ENCODE measurements at regions not wholly inside any gene's neighbourhood (a gene's known extent, or its start where the extent isn't known, plus 50 kb on each side); places are given as distances from the start of the nearest gene placed in this dataset.

GRCh38 chr3:168839653-168840052 is 743.9 kb upstream of the GOLIM4 start:
- no peak for DNase-seq (ENCODE audit: low read depth)
- TF ChIP-seq CTCF (conservative IDR thresholded peaks at IDR 0.05; ENCODE audit: low read length): no peak

DNA sequence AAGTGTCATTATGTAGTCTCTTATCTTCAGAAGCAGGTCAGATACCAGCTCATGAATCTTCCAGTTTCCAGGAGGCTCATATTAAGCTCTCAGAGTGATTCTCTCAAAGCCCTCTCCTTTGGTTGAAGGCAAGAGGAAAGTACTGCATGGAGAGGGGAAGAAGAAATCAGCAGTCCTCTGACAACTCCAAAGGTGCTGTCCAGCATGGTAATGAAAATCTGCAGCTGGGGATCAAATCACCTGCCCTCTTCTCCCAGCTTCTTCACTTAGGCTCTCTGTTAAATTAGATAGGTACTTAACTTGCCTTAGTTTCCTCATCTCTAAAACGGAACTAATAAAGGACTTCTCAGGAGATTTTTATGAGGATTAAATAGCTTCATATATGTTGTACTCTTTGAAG is 738.8 kb upstream of the GOLIM4 start:
- TF ChIP-seq CTCF (conservative IDR thresholded peaks at IDR 0.05; ENCODE audit: low read length): no peak
- no peak overlapping the region for H3K4me3 ChIP-seq (ENCODE audit: low read length)
- no peak for DNase-seq (ENCODE audit: low read depth)

More at GRCh38 chr3:168839653-168840052, 743.9 kb upstream of the GOLIM4 start:
- H3K4me3 ChIP-seq (ENCODE audit: low read length): no peak overlapping the region

DNA sequence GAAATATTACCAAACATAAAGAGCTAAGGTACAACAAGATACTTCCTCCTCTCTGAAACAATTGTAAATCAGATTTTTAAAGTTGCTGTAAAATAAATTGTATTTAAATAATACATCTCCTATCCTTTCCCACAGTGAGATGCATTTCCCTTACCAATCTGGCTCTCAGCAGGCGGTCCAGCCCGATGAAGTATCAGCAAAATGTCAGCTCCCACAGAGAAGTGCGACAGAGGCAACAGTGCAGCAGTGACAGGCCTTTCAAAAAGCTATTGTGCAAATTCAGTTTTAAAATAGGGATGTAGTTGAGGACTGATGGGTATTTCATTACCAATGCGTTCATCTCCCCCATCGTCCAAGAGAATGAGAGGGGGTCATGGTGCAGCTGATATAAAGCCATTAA is 733.2 kb upstream of the GOLIM4 start:
- no peak for DNase-seq (ENCODE audit: low read depth)
- no peak overlapping the region for H3K4me3 ChIP-seq (ENCODE audit: low read length)
- TF ChIP-seq CTCF (conservative IDR thresholded peaks at IDR 0.05; ENCODE audit: low read length): no peak

- no peak for DNase-seq (ENCODE audit: low read depth)
- H3K4me3 ChIP-seq (ENCODE audit: low read length): no peak overlapping the region
- no peak for TF ChIP-seq CTCF (conservative IDR thresholded peaks at IDR 0.05; ENCODE audit: low read length)
Measured at GRCh38 chr3:168828536-168828935, 732.8 kb upstream of the GOLIM4 start.

- DNase-seq (ENCODE audit: low read depth): no peak
- no peak for TF ChIP-seq CTCF (conservative IDR thresholded peaks at IDR 0.05; ENCODE audit: low read length)
- H3K4me3 ChIP-seq (ENCODE audit: low read length): no peak overlapping the region
Measured at GRCh38 chr3:168828014-168828413, 732.3 kb upstream of the GOLIM4 start.

DNA sequence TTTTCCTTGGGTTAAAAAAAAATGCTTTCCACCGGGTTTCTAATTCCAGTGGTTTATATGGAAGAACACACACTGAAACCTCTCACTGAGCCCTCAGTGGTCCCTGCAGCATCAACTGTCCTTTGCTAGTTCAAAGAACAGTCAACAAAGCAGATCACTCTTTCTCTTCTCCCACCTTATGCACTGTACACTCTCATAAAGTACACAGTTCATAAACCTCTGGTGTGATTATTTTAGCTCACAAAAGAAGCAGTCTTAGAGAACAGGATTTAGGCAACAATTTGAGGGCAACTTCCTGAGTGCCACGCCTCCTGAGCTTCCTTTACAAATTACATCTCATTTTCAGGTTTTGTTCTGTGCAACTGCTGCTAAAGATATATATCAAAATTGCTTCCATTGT is 728.4 kb upstream of the GOLIM4 start:
- no peak for DNase-seq (ENCODE audit: low read depth)
- no peak overlapping the region for H3K4me3 ChIP-seq (ENCODE audit: low read length)
- no peak for TF ChIP-seq CTCF (conservative IDR thresholded peaks at IDR 0.05; ENCODE audit: low read length)

DNA sequence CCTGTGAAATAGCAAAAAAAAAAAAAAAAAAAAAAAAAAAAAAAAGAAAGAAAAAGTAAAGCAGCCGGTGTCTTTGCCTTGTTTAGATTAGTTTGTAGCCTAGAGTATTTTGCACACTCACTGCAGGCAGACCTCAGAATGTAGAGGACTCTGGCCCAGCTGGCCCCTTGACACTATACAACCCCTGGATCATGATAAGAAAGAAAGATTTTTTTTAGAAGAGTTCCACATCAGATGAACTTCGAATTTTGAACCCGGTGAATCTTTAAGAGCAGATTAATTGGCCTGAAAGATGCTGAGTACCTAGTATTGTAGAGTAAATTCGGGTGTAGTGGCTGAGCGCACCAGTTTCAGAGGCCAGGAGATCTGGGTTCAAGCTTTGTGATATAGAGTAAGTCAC is 727.7 kb upstream of the GOLIM4 start:
- DNase-seq (ENCODE audit: low read depth): no peak
- no peak overlapping the region for H3K4me3 ChIP-seq (ENCODE audit: low read length)
- no peak for TF ChIP-seq CTCF (conservative IDR thresholded peaks at IDR 0.05; ENCODE audit: low read length)
